CD4-positive, alpha-beta T cell treated with Interleukin-2 at 100 ng/mL for 4 hours (primary cell): ENCODE measurements at regions not wholly inside any gene's neighbourhood (a gene's known extent, or its start where the extent isn't known, plus 50 kb on each side); places are given as distances from the start of the nearest gene placed in this dataset.

Experiments used
- DNase-seq: peaks from one replicate; pipeline ENCODE4 v3.0.0-alpha.2; 2020; ENCODE audit warnings: low spot score

GRCh38 chr5:173719731-173720082, 103.3 kb upstream of the BOD1 start:
- no peak for DNase-seq

- DNase-seq = no peak
Observed at GRCh38 chr5:173720286-173720952, 104.0 kb upstream of the BOD1 start.

- no peak for DNase-seq
Observed at GRCh38 chr5:173720953-173721600, 104.6 kb upstream of the BOD1 start.

- DNase-seq = no peak
Observed at GRCh38 chr5:173721601-173722232, 105.3 kb upstream of the BOD1 start.

- no peak for DNase-seq
Observed at GRCh38 chr5:173726846-173727557, 110.6 kb upstream of the BOD1 start.

GRCh38 chr5:173727839-173728778, 111.7 kb upstream of the BOD1 start:
- DNase-seq = no peak

- no peak for DNase-seq
Observed at GRCh38 chr5:173729079-173729765, 112.8 kb upstream of the BOD1 start.

- no peak for DNase-seq
Observed at GRCh38 chr5:173730632-173731298, 114.3 kb upstream of the BOD1 start.

- DNase-seq = no peak
Observed at GRCh38 chr5:173733021-173733420, 116.6 kb upstream of the BOD1 start.

GRCh38 chr5:173733425-173733824, 117.0 kb upstream of the BOD1 start:
- no peak for DNase-seq

- no peak for DNase-seq
Observed at GRCh38 chr5:173733831-173734501, 117.5 kb upstream of the BOD1 start.

- DNase-seq = no peak
Observed at GRCh38 chr5:173734716-173735115, 118.3 kb upstream of the BOD1 start.

- no peak for DNase-seq
Observed at GRCh38 chr5:173735184-173735583, 118.7 kb upstream of the BOD1 start.

- DNase-seq = no peak
Observed at GRCh38 chr5:173735691-173736090, 119.2 kb upstream of the BOD1 start.

GRCh38 chr5:173736374-173736773, 119.9 kb upstream of the BOD1 start:
- no peak for DNase-seq

GRCh38 chr5:173736923-173737412, 120.5 kb upstream of the BOD1 start:
- DNase-seq = no peak

- no peak for DNase-seq
Observed at GRCh38 chr5:173739741-173740140, 123.3 kb upstream of the BOD1 start.

GRCh38 chr5:173740400-173740799, 124.0 kb upstream of the BOD1 start:
- no peak for DNase-seq

GRCh38 chr5:173741087-173741486, 124.6 kb upstream of the BOD1 start:
- DNase-seq = no peak
